Fibroblast of pulmonary artery (primary cell): ENCODE measurements at regions not wholly inside any gene's neighbourhood (a gene's known extent, or its start where the extent isn't known, plus 50 kb on each side); places are given as distances from the start of the nearest gene placed in this dataset.

Experiments
- DNase-seq: peaks from one replicate; pipeline ENCODE4 v3.0.0-alpha.2; 2010; ENCODE audit warnings: low read depth
- H3K4me3 ChIP-seq: replicated peaks from 2 replicates; pipeline ENCODE4 v1.5.1; 2011; ENCODE audit warnings: low read depth, mild to moderate bottlenecking, control low read depth, low read length, moderate library complexity
- CTCF ChIP-seq: IDR thresholded peaks from 2 replicates; pipeline ENCODE4 v1.5.1; 2011; ENCODE audit warnings: mild to moderate bottlenecking, control low read depth, low read length, inconsistent platforms; ENCODE audit errors: missing control alignments

- H3K4me3 ChIP-seq: no peak overlapping the region
- no peak for TF ChIP-seq CTCF
- DNase-seq: no peak
These were observed 473.0 kb upstream of the ADGRL2 start for GRCh38 chr1:81327743-81328142.

GRCh38 chr1:81327103-81327710, 473.5 kb upstream of the ADGRL2 start:
- DNase-seq: no peak
- no peak overlapping the region for H3K4me3 ChIP-seq
- TF ChIP-seq CTCF: no peak

- TF ChIP-seq CTCF: no peak
- H3K4me3 ChIP-seq: no peak overlapping the region
- DNase-seq: no peak
These were observed 474.5 kb upstream of the ADGRL2 start for GRCh38 chr1:81326212-81326611.

GRCh38 chr1:81325397-81325796, 475.3 kb upstream of the ADGRL2 start:
- no peak for DNase-seq
- no peak for TF ChIP-seq CTCF
- H3K4me3 ChIP-seq: no peak overlapping the region

- TF ChIP-seq CTCF: no peak
- no peak for DNase-seq
These were observed 476.9 kb upstream of the ADGRL2 start for GRCh38 chr1:81323862-81324261.

GRCh38 chr1:81317191-81317590, 483.5 kb upstream of the ADGRL2 start:
- no peak overlapping the region for H3K4me3 ChIP-seq
- no peak for DNase-seq
- TF ChIP-seq CTCF: no peak

More at GRCh38 chr1:81323862-81324261, 476.9 kb upstream of the ADGRL2 start:
- H3K4me3 ChIP-seq: no peak overlapping the region
